GM10248 (cell line): ENCODE measurements at regions not wholly inside any gene's neighbourhood (a gene's known extent, or its start where the extent isn't known, plus 50 kb on each side); places are given as distances from the start of the nearest gene placed in this dataset.

Experiments used
- CTCF ChIA-PET: fragments of 300-600 bp; sonication (Branson Sonifier 250); formaldehyde crosslinking; extraction: SDS; loops from one replicate; lab custom pipeline; 2021; ENCODE audit warnings: antibody characterized with exemption; lab: Yijun Ruan, JAX
- POLR2A ChIA-PET: fragments of 350-650 bp; sonication (Branson Sonifier 250); formaldehyde crosslinking; extraction: SDS; loops from one replicate; lab custom pipeline; 2020; ENCODE audit warnings: antibody characterized with exemption; lab: Yijun Ruan, JAX
- DNase-seq: peaks from one replicate; pipeline ENCODE4 v3.0.0; 2012; ENCODE audit errors: extremely low spot score
- TF ChIP-seq, protein P1 (sequence below): IDR thresholded peaks from 2 replicates; pipeline ENCODE4 v1.5.1; 2012; ENCODE audit warnings: mild to moderate bottlenecking, low read depth; ENCODE audit errors: extremely low read depth, missing control alignments, control extremely low read depth

- DNase-seq: no peak
- TF ChIP-seq, protein P1, sequence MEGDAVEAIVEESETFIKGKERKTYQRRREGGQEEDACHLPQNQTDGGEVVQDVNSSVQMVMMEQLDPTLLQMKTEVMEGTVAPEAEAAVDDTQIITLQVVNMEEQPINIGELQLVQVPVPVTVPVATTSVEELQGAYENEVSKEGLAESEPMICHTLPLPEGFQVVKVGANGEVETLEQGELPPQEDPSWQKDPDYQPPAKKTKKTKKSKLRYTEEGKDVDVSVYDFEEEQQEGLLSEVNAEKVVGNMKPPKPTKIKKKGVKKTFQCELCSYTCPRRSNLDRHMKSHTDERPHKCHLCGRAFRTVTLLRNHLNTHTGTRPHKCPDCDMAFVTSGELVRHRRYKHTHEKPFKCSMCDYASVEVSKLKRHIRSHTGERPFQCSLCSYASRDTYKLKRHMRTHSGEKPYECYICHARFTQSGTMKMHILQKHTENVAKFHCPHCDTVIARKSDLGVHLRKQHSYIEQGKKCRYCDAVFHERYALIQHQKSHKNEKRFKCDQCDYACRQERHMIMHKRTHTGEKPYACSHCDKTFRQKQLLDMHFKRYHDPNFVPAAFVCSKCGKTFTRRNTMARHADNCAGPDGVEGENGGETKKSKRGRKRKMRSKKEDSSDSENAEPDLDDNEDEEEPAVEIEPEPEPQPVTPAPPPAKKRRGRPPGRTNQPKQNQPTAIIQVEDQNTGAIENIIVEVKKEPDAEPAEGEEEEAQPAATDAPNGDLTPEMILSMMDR: no peak
- POLR2A ChIA-PET: no interaction called here
- CTCF ChIA-PET: interaction anchor here (0.9 to 3.0 kb wide), 3 partner anchors 16 to 49 kb away, joined by 3 to 9 read pairs (median 3); no protein-coding TSS in a partner anchor
Observed at GRCh38 chr2:57448816-57449215, 597.8 kb upstream of the VRK2 start.

GRCh38 chr2:57450170-57450569 is 596.4 kb upstream of the VRK2 start:
- TF ChIP-seq, protein P1: no peak
- peak; percentile 30 for DNase-seq
- ChIA-PET POLR2A (no interaction called here), CTCF (interaction anchor here (1.0 to 3.0 kb wide), 7 partner anchors 9 to 48 kb away, joined by 3 to 9 read pairs (median 3); no protein-coding TSS in a partner anchor)

DNA sequence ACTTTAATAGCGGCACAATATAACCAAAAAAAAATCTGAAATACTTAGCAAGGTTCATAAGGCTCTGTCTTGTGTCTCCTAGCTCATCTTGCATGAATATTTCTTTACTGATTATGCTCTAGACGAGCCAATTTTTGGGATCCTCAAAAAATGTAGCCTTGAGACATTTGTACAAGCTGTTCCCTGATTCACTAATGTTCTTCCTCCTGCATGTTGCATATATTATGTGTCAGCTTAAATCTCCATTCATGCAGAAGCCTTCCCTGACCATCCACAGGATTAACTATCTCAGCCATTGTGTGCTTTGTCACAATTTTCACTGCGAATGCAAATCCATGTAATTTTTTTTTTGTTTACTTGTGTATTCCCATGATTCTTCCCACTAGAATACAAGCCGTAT is 594.0 kb upstream of the VRK2 start:
- no peak for DNase-seq
- CTCF ChIA-PET: no interaction called here

GRCh38 chr2:57453945-57454344 is 592.7 kb upstream of the VRK2 start:
- POLR2A ChIA-PET: no interaction called here

More for the DNA sequence above, 594.0 kb upstream of the VRK2 start:
- TF ChIP-seq, protein P1: no peak
- POLR2A ChIA-PET: no interaction called here

DNA sequence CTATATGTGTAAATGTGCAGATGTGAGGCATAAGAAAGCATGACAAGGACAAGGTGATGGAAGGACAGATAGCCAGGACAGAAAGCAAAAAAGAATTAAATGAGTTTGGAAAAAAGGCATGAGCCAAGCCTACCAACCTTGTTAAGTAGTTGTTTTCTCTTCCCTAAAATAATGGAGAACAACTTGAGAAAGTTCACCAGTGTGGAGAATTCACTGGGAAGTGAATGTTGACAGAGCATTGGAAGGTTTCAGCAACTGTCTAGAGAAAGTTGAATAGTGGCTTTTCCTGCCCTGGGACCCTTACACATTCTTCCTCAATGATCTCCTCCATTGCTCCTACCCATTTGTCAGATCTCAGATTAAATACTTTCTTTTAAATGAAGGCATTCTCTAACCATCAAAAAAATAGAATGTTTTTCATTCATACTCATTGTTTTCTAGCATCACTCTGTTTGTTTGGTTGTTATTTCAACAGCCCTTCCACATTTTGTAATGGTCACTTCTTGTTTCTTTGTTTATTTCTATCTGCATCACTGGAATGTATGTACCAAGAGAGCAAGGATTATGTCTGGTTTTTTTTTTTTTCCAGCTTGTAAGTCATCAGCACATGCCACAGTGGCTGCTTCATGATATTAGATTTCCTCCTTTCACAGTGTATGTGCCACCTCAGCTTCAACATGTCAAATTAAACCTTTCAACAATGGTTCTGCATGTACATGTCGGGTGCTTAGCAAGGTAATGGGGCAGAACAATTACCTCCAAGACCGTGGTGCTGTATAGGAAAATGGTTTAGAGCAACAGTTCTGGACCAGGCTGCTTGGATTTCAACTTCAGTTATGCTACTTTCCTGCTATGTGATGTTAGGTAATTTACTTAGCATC is 586.0 kb upstream of the VRK2 start:
- ChIA-PET POLR2A (no interaction called here), CTCF (no interaction called here)
- DNase-seq: no peak
- TF ChIP-seq, protein P1: no peak

More at GRCh38 chr2:57453945-57454344, 592.7 kb upstream of the VRK2 start:
- no peak for DNase-seq
- TF ChIP-seq, protein P1: no peak
- CTCF ChIA-PET: interaction anchor here (1.4 to 1.5 kb wide), 3 partner anchors 13 to 44 kb away, joined by 4 to 9 read pairs (median 4); no protein-coding TSS in a partner anchor

DNA sequence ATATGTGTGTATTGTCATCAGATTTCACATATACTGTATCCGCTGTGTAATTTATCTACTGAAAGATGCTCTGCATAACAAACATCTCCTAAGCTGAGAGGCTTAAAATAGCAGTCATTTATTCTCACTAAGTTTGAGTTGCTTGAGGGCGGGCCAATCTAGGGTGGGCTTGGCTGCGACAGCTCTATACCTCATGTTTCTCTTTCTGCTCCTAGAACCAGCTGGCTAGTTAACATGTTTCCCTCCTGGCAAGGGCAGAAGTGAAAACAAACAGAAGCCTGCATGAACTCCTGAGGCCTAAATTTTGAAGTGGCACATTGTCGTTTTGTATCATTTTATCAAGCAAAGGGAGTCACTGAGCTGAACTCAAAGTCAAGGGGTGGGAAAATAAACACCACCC is 585.0 kb upstream of the VRK2 start:
- DNase-seq: no peak
- CTCF ChIA-PET: no interaction called here
- TF ChIP-seq, protein P1: no peak
- POLR2A ChIA-PET: no interaction called here
